GM12864 (cell line): ENCODE measurements at regions not wholly inside any gene's neighbourhood (a gene's known extent, or its start where the extent isn't known, plus 50 kb on each side); places are given as distances from the start of the nearest gene placed in this dataset.

ENCODE experiments used
- DNase-seq: peaks from one replicate; pipeline ENCODE4 v3.0.0-alpha.2; 2011; ENCODE audit warnings: low read depth
- H3K4me3 ChIP-seq: 2 replicates; pipeline ENCODE4 v1.5.1; 2011; ENCODE audit warnings: mild to moderate bottlenecking, low read depth, low read length, control low read depth
- TF ChIP-seq, protein P1 (sequence below): IDR thresholded peaks from 2 replicates; pipeline ENCODE4 v1.5.1; 2011; ENCODE audit warnings: low read depth, mild to moderate bottlenecking, moderate library complexity, low read length, control low read depth, inconsistent platforms; ENCODE audit errors: missing control alignments

DNA sequence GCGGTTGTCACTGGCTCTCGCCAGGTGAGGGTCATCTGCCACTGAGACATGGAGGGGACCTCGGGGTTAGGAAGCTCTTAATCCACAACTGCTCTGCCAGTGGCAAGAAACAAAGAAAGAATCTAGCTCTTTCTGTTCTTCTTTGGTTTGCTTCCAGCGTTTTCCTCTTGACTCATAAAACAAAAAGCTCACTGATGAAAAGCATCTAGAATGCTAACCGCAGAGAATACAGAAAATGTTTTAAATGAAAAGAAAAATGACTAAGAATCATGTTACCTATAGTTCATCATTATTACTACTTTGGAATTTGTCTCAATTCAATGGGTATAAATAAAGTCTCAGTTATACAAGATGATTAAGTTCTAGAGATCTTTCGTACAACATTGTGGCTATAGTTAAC, 274.8 kb upstream of the TENM3 start:
- TF ChIP-seq, protein P1, sequence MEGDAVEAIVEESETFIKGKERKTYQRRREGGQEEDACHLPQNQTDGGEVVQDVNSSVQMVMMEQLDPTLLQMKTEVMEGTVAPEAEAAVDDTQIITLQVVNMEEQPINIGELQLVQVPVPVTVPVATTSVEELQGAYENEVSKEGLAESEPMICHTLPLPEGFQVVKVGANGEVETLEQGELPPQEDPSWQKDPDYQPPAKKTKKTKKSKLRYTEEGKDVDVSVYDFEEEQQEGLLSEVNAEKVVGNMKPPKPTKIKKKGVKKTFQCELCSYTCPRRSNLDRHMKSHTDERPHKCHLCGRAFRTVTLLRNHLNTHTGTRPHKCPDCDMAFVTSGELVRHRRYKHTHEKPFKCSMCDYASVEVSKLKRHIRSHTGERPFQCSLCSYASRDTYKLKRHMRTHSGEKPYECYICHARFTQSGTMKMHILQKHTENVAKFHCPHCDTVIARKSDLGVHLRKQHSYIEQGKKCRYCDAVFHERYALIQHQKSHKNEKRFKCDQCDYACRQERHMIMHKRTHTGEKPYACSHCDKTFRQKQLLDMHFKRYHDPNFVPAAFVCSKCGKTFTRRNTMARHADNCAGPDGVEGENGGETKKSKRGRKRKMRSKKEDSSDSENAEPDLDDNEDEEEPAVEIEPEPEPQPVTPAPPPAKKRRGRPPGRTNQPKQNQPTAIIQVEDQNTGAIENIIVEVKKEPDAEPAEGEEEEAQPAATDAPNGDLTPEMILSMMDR = no peak
- H3K4me3 ChIP-seq = no peak overlapping the region
- DNase-seq = no peak

DNA sequence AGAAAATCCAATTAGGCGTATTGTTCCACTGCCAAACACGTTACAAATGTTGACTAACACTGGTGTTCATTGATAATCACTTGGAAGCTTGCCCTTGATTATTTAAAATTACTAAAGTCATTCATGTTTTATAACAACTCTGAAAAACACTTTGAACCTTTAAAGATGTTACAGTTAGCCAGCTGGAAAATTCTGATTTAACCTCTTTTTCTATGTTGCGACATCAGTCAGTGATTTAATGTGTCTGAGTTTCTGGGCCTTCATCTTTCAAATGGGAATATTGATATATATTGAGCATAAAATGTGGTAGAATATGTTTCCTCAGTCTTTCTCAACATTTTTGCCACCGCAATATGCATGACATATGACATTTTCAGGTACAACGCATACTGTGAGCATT, 274.1 kb upstream of the TENM3 start:
- TF ChIP-seq, protein P1 = no peak
- no peak for DNase-seq
- no peak overlapping the region for H3K4me3 ChIP-seq

DNA sequence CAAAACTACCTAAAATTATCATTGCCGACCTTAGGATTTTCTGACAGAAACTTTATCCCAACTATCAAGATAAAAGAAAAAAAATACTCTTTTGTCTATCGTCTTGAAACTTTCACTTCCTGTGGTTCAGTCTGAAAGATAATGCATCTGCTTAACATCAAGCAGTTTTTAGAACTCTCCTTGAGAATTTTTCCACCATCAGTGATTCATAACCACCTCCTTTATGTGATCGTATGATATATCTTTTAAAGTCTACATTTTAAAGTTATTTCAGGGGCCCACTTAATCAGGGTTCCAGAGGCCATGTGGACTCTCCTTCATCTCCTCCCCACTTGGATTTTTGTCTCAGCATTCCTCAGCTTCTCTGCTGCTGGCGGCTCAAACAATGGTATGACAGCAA, 272.8 kb upstream of the TENM3 start:
- no peak for DNase-seq
- TF ChIP-seq, protein P1 = no peak

DNA sequence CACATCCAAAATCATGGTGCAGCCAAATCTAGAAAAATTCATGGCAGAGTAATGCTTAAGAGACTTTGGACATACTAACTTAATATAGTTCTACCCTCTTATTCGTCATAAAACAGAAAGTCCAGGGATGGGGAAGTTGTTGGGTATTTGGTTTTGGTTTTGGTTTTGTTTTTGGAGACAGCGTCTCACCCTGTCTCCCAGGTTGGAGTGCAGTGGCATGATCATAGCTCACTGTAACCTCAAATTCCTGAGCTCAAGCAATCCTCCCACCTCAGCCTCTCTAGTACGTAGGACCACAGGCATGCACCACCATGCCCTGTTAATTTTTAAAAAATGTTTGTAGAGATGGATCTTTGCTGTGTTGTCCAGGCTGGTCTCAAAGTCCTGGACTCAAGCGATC, 271.8 kb upstream of the TENM3 start:
- H3K4me3 ChIP-seq = no peak overlapping the region
- DNase-seq = no peak
- TF ChIP-seq, protein P1 = no peak

More for the DNA sequence above, 272.8 kb upstream of the TENM3 start:
- H3K4me3 ChIP-seq = no peak overlapping the region

DNA sequence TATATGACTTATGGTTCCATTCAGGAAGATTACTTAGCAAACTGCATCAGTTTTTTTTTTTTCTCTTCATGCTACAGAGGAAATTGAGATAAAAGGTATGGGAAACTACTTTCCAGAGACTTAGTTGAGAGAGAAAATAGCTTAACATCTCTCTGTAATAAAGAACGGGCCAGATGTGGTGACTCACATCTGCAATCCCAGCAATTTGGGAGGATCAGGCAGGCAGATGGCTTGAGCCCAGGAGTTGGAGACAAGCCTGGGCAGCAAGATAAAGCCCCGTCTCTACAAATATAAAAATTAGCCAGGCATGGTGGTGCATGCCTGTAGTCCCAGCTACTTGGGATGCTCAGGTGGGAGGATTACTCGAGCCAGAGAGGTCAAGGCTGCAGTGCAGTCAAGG, 271.2 kb upstream of the TENM3 start:
- TF ChIP-seq, protein P1 = no peak

DNA sequence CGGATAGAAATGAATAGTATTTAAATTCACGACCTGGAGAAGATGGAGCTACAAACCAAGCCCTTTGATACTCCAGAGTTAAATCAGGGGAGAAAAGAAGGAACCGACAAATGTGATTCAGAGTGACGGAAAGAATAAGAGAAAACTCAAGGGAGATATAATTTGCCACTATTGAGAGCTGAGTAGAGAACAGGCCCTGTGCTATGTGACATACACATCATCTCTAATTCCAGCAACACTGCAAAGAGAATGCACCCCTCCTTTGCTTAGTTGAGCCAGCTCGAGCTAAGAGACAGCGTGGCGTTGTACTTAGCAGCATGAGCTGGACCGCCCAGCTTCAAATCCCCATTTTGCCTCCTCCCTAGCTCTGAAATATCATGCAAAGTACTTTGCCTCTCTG, 266.4 kb upstream of the TENM3 start:
- no peak for DNase-seq
- TF ChIP-seq, protein P1 = no peak
- H3K4me3 ChIP-seq = no peak overlapping the region

More for the DNA sequence above, 271.2 kb upstream of the TENM3 start:
- no peak overlapping the region for H3K4me3 ChIP-seq
- no peak for DNase-seq

DNA sequence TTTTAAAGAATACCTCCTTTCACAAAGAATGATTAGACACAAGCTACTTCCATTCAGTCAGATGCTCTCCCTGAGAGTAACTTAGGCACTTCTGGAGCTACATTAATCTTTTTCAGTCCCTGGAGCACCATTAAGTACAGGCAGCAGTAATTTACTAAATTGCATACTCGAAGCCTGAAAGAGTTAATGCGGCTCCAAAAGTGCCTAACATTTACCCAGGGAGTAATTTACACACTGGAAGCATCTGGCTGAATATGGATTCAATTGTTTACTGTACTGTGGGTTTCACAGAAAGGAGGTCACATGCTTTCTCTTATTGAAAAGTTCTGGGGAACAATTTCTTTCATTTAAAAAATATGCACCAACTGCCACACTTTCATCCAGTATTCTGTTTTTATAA, 260.8 kb upstream of the TENM3 start:
- H3K4me3 ChIP-seq = no peak overlapping the region
- TF ChIP-seq, protein P1 = no peak
- no peak for DNase-seq
